Keratinocyte (primary cell): ENCODE measurements at regions not wholly inside any gene's neighbourhood (a gene's known extent, or its start where the extent isn't known, plus 50 kb on each side); places are given as distances from the start of the nearest gene placed in this dataset.

ENCODE experiments used
- DNase-seq: peaks from one replicate; pipeline ENCODE4 v3.0.0-alpha.2; 2011; ENCODE audit warnings: low read depth, missing footprints, low spot score
- FAIRE-seq: peaks from 2 replicates; lab custom pipeline; 2011; peaks lifted over from hg19 to GRCh38; lab: Jason Lieb, UNC
- H2AFZ ChIP-seq: 2 replicates; pipeline ENCODE4 v1.6.0; 2012; ENCODE audit warnings: low read length, control low read depth, inconsistent platforms; ENCODE audit not compliant: control insufficient read depth
- H3K27ac ChIP-seq: 2 replicates; pipeline ENCODE4 v1.5.1; 2011; ENCODE audit warnings: low read length; ENCODE audit not compliant: control insufficient read depth, insufficient read depth
- H3K27me3 ChIP-seq: 3 replicates; pipeline ENCODE4 v1.6.0; 2011; ENCODE audit warnings: low read length; ENCODE audit not compliant: control insufficient read depth, insufficient read depth; ENCODE audit errors: extremely low read depth
- H3K36me3 ChIP-seq, 2 experiments: 2 replicates in 1 of 2; 3 replicates in 1 of 2; pipeline ENCODE4 v1.5.1; 2011; ENCODE audit warnings: low read length in 2 of 2, mild to moderate bottlenecking in 1 of 2; ENCODE audit not compliant: control insufficient read depth in 2 of 2, insufficient read depth in 2 of 2; ENCODE audit errors: extremely low read depth in 1 of 2
- H3K4me1 ChIP-seq: 3 replicates; pipeline ENCODE4 v1.5.1; 2011; ENCODE audit warnings: low read length; ENCODE audit not compliant: control insufficient read depth, insufficient read depth; ENCODE audit errors: extremely low read depth
- H3K4me2 ChIP-seq: 3 replicates; pipeline ENCODE4 v1.6.0; 2011; ENCODE audit warnings: low read depth, low read length; ENCODE audit not compliant: control insufficient read depth, insufficient read depth; ENCODE audit errors: extremely low read depth
- H3K4me3 ChIP-seq, 3 experiments: fragments of 200-600 bp in 1 of 3; sonication (generic) in 1 of 3; 2 replicates in 2 of 3; 3 replicates in 1 of 3; pipeline ENCODE4 v1.5.1; 2011 to 2016; ENCODE audit warnings: low read length in 3 of 3, mild to moderate bottlenecking in 3 of 3, control low read depth in 2 of 3, inconsistent platforms in 1 of 3, low read depth in 1 of 3, mixed read lengths in 1 of 3, mixed run types in 1 of 3, moderate library complexity in 1 of 3; ENCODE audit not compliant: control insufficient read depth in 2 of 3, insufficient read depth in 2 of 3; ENCODE audit errors: extremely low read depth in 1 of 3
- H3K79me2 ChIP-seq: 2 replicates; pipeline ENCODE4 v1.6.0; 2012; ENCODE audit warnings: low read length; ENCODE audit not compliant: control insufficient read depth, insufficient read depth
- H3K9ac ChIP-seq: 3 replicates; pipeline ENCODE4 v1.6.0; 2011; ENCODE audit warnings: low read length; ENCODE audit not compliant: control insufficient read depth, insufficient read depth; ENCODE audit errors: extremely low read depth
- H3K9me1 ChIP-seq: 3 replicates; pipeline ENCODE4 v1.6.0; 2011; ENCODE audit warnings: low read length; ENCODE audit not compliant: control insufficient read depth, insufficient read depth; ENCODE audit errors: extremely low read depth
- H3K9me3 ChIP-seq: 2 replicates; pipeline ENCODE4 v1.5.1; 2012; ENCODE audit warnings: low read depth, low read length; ENCODE audit not compliant: control insufficient read depth
- H4K20me1 ChIP-seq: 3 replicates; pipeline ENCODE4 v1.6.0; 2011; ENCODE audit warnings: low read length; ENCODE audit not compliant: control insufficient read depth, insufficient read depth; ENCODE audit errors: extremely low read depth
- CTCF ChIP-seq, 3 experiments: IDR thresholded peaks in 1 of 3; conservative IDR thresholded peaks in 1 of 3; optimal IDR thresholded peaks in 1 of 3; 2 replicates in 2 of 3; 3 replicates in 1 of 3; pipeline versions ENCODE3 to v1.5.1; 2011; ENCODE audit warnings: low read length in 3 of 3, mild to moderate bottlenecking in 3 of 3, moderate library complexity in 2 of 3, control low read depth in 1 of 3, inconsistent platforms in 1 of 3; ENCODE audit not compliant: insufficient read depth in 2 of 3; ENCODE audit errors: extremely low read depth in 1 of 3
- EZH2 ChIP-seq: IDR thresholded peaks from one replicate; pipeline ENCODE4 v1.6.1; 2012; ENCODE audit warnings: inconsistent platforms, mild to moderate bottlenecking, low read length, moderate library complexity
- dilution Hi-C: fragments of 300-500 bp; cut with MboI; formaldehyde crosslinking; loops from one replicate; pipeline ENCODE4 v1.7.0; 2020; ENCODE audit warnings: low sequenced_read_pairs; ENCODE audit not compliant: extremely low pct_ligation_motif_present

GRCh38 chr4:180296036-180296599, 1947.1 kb upstream of the TENM3 start:
- Histone ChIP-seq H3K36me3 (no peaks in the 10 kb centered on the region), H4K20me1 (no peaks in the 10 kb centered on the region), H3K27me3 (no peaks in the 10 kb centered on the region), H3K4me3 (no peak overlapping the region), H3K27ac (no peak overlapping the region), H3K4me2 (no peak overlapping the region), H3K9me1 (no peaks in the 10 kb centered on the region), H2AFZ (no peak overlapping the region), H3K79me2 (no peaks in the 10 kb centered on the region), H3K9me3 (no peaks in the 10 kb centered on the region), H3K9ac (no peak overlapping the region), H3K4me1 (no peaks in the 10 kb centered on the region)
- DNase-seq (no peak), FAIRE-seq (no peak)
- TF ChIP-seq EZH2 (no peak), CTCF (optimal IDR thresholded peaks at IDR 0.05 in 1 of 3, IDR thresholded peaks at IDR 0.05 in 1 of 3, conservative IDR thresholded peaks at IDR 0.05 in 1 of 3; ENCODE audit: extremely low read depth in 1 of 3, insufficient read depth in 2 of 3, low read length in 3 of 3) (no peak)
- dilution Hi-C loops = no loop called here

- H3K4me2 ChIP-seq = no peak overlapping the region
- FAIRE-seq = no peak
Observed at GRCh38 chr4:180304321-180304720, 1938.9 kb upstream of the TENM3 start.

More at GRCh38 chr4:180304321-180304720, 1938.9 kb upstream of the TENM3 start:
- H3K36me3 ChIP-seq = no peaks in the 10 kb centered on the region
- H3K4me3 ChIP-seq = no peak overlapping the region
- H3K9ac ChIP-seq = no peak overlapping the region
- no peaks in the 10 kb centered on the region for H3K79me2 ChIP-seq
- H3K27me3 ChIP-seq = no peaks in the 10 kb centered on the region
- H3K9me1 ChIP-seq = no peaks in the 10 kb centered on the region
- H3K9me3 ChIP-seq = no peaks in the 10 kb centered on the region
- no peak overlapping the region for H3K27ac ChIP-seq
- dilution Hi-C loops = no loop called here
- H4K20me1 ChIP-seq = no peaks in the 10 kb centered on the region
- no peak overlapping the region for H2AFZ ChIP-seq
- no peak for TF ChIP-seq CTCF (optimal IDR thresholded peaks at IDR 0.05 in 1 of 3, IDR thresholded peaks at IDR 0.05 in 1 of 3, conservative IDR thresholded peaks at IDR 0.05 in 1 of 3; ENCODE audit: extremely low read depth in 1 of 3, insufficient read depth in 2 of 3, low read length in 3 of 3)
- no peak for TF ChIP-seq EZH2
- no peak for DNase-seq
- H3K4me1 ChIP-seq = no peaks in the 10 kb centered on the region
